CD14-positive monocyte (primary cell): ENCODE measurements at regions not wholly inside any gene's neighbourhood (a gene's known extent, or its start where the extent isn't known, plus 50 kb on each side); places are given as distances from the start of the nearest gene placed in this dataset.

Source experiments
- DNase-seq, 3 donors: peaks; one replicate each; pipeline ENCODE4 v3.0.0-alpha.2; 2011 to 2022
- H2AFZ ChIP-seq: 2 replicates; pipeline ENCODE4 v1.6.0; 2012; ENCODE audit warnings: mild to moderate bottlenecking, low read depth, low read length, inconsistent platforms; ENCODE audit not compliant: insufficient read depth, poor library complexity, severe bottlenecking
- H3K27ac ChIP-seq, 2 donors: 1 replicate in 1 of 2; 2 replicates in 1 of 2; pipeline ENCODE4 v1.5.1; 2012 to 2013; ENCODE audit warnings: low read length in 2 of 2, control low read depth in 1 of 2, inconsistent platforms in 1 of 2, low read depth in 1 of 2, mild to moderate bottlenecking in 1 of 2
- H3K27me3 ChIP-seq, 2 donors: one replicate each; pipeline versions ENCODE4 v1.6.0 to v1.6.1; 2011 to 2013; ENCODE audit warnings: low read length in 2 of 2; ENCODE audit not compliant: control insufficient read depth in 2 of 2, insufficient read depth in 2 of 2
- H3K36me3 ChIP-seq, 2 donors: replicated peaks in 1 of 2; 1 replicate in 1 of 2; 2 replicates in 1 of 2; pipeline versions ENCODE4 v1.5.1 to v1.6.1; 2012 to 2013; ENCODE audit warnings: low read length in 2 of 2, control low read depth in 1 of 2, inconsistent platforms in 1 of 2, mild to moderate bottlenecking in 1 of 2; ENCODE audit not compliant: insufficient read depth in 2 of 2, control insufficient read depth in 1 of 2
- H3K4me1 ChIP-seq, 2 donors: 1 replicate in 1 of 2; 2 replicates in 1 of 2; pipeline versions ENCODE4 v1.5.1 to v1.6.1; 2012 to 2013; ENCODE audit warnings: low read length in 2 of 2, control low read depth in 1 of 2, inconsistent platforms in 1 of 2, mild to moderate bottlenecking in 1 of 2, moderate library complexity in 1 of 2; ENCODE audit not compliant: insufficient read depth in 2 of 2, control insufficient read depth in 1 of 2
- H3K4me2 ChIP-seq: replicated peaks from 2 replicates; pipeline ENCODE3; 2012; ENCODE audit warnings: low read length, moderate library complexity, mild to moderate bottlenecking; ENCODE audit not compliant: poor library complexity, severe bottlenecking; ENCODE audit errors: extremely low read depth
- H3K4me3 ChIP-seq, 3 experiments: fragments of 200-600 bp in 1 of 3; sonication (generic) in 1 of 3; replicated peaks in 1 of 3; 1 replicate in 2 of 3; 2 replicates in 1 of 3; pipeline ENCODE4 v1.5.1; 2011 to 2013; ENCODE audit warnings: low read length in 3 of 3, mild to moderate bottlenecking in 3 of 3, control low read depth in 2 of 3, low read depth in 2 of 3, inconsistent platforms in 1 of 3, moderate library complexity in 1 of 3
- H3K79me2 ChIP-seq: 2 replicates; pipeline ENCODE4 v1.6.0; 2012; ENCODE audit warnings: mild to moderate bottlenecking, control low read depth, inconsistent platforms, low read length, moderate library complexity; ENCODE audit not compliant: insufficient read depth
- H3K9ac ChIP-seq: 2 replicates; pipeline ENCODE4 v1.6.0; 2017; ENCODE audit warnings: low read length, mild to moderate bottlenecking; ENCODE audit not compliant: insufficient read depth, poor library complexity, severe bottlenecking
- H3K9me3 ChIP-seq, 2 donors: replicated peaks in 1 of 2; 1 replicate in 1 of 2; 2 replicates in 1 of 2; pipeline versions ENCODE4 v1.5.1 to v1.6.1; 2012 to 2013; ENCODE audit warnings: low read length in 2 of 2, control low read depth in 1 of 2; ENCODE audit not compliant: control insufficient read depth in 1 of 2, insufficient read depth in 1 of 2
- H4K20me1 ChIP-seq: 2 replicates; pipeline ENCODE4 v1.6.0; 2012; ENCODE audit warnings: mild to moderate bottlenecking, low read length, control low read depth, moderate library complexity; ENCODE audit not compliant: insufficient read depth
- H3K27ac Mint-ChIP-seq, 7 donors: one replicate each; pipeline ENCODE4 v1.8.0; 2020; ENCODE audit warnings: mild to moderate bottlenecking in 7 of 7, mixed read lengths in 7 of 7, moderate library complexity in 6 of 7, inconsistent platforms in 2 of 7
- H3K27me3 Mint-ChIP-seq, 3 donors: one replicate each; pipeline ENCODE4 v1.8.0; 2021 to 2022; ENCODE audit warnings: low read depth in 3 of 3, mild to moderate bottlenecking in 3 of 3, mixed read lengths in 3 of 3, moderate library complexity in 3 of 3, inconsistent platforms in 1 of 3
- H3K36me3 Mint-ChIP-seq, 2 donors: one replicate each; pipeline ENCODE4 v1.8.0; 2020; ENCODE audit warnings: mixed read lengths in 2 of 2, inconsistent platforms in 1 of 2, mild to moderate bottlenecking in 1 of 2
- H3K4me1 Mint-ChIP-seq: one replicate; pipeline ENCODE4 v1.8.0; 2020; ENCODE audit warnings: mild to moderate bottlenecking, mixed read lengths
- H3K4me3 Mint-ChIP-seq, 2 donors: one replicate each; pipeline ENCODE4 v1.8.0; 2020; ENCODE audit warnings: mild to moderate bottlenecking in 2 of 2, mixed read lengths in 2 of 2, moderate library complexity in 1 of 2
- H3K9me3 Mint-ChIP-seq, 7 donors: one replicate each; pipeline ENCODE4 v1.8.0; 2020 to 2022; ENCODE audit warnings: mixed read lengths in 7 of 7, mild to moderate bottlenecking in 6 of 7, moderate library complexity in 6 of 7, inconsistent platforms in 2 of 7
- WGBS: methylation state at CpG from one replicate; pipeline ENCODE4 v1.1.5; 2013; ENCODE audit warnings: missing lambda C conversion rate; ENCODE audit not compliant: insufficient coverage; 5-methylcytosine and 5-hydroxymethylcytosine counted together
- intact Hi-C, 2 donors: fragments of 100-400 bp; cut with micrococcal nuclease; formaldehyde crosslinking; loops; one replicate each; pipeline versions ENCODE4 v1.15.0 to v1.15.1; 2023
- TF ChIP-seq, protein P1 (sequence below): fragments of 200-600 bp; IDR thresholded peaks from one replicate; pipeline ENCODE4 v1.8.0; 2022; ENCODE audit warnings: antibody characterized with exemption, mild to moderate bottlenecking

DNA sequence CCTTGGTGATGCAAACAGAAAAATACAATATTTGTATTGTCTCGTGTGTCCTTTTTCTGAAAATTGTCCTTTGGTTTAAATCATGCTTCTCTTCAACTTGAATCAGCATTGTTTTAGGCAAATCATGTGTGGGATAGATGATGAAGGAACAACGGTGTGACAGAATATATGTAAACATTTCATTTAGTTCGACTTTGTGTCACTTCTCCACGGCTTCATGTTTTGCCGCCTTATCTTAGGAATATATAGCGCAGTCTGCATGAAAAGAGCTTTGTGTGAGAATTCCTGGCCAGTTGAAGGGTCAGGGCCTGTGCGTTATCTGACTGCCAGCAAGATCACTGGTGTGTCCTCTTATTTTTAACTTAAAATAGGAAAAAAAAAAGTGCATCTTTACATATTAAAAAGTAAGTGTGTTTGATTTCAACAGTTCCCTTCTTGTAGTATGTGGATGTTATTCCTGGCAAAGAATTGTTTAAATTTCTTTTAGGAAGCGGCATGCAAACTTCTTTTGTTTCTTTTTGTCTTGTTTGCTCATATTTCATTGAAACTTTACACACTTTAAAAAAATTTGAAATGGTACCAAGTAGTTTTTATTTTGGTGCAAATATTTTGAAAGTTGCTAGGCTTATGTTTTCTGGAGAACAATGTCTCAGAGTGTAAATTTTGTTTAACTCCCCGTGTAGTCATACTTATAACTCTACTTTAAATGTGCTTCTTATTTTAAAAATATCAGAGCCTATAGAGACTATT is 465.2 kb downstream of the USP25 start:
- Mint-ChIP-seq H3K4me1 (peaks cover 41% of the 10 kb centered on the region), H3K4me3 (peak overlapping the region in 1 of 2 donors; percentile 11), H3K36me3 (no peaks in the 10 kb centered on the region), H3K27me3 (peaks cover 0 to 2% (median 0%) of the 10 kb centered on the region in 3 donors), H3K9me3 (peaks cover 0 to 2% (median 0%) of the 10 kb centered on the region in 7 donors), H3K27ac (peak overlapping the region in 5 of 7 donors; percentile 6 to 54 (median 41))
- Histone ChIP-seq H2AFZ (peak overlapping the region; percentile 34), H3K36me3 (no peaks in the 10 kb centered on the region), H3K4me2 (peak overlapping the region; percentile 75), H3K4me3 (peak overlapping the region in 1 of 3 experiments; percentile 43), H3K9ac (peak overlapping the region; percentile 16), H3K9me3 (no peaks in the 10 kb centered on the region), H3K27me3 (no peaks in the 10 kb centered on the region), H3K79me2 (no peaks in the 10 kb centered on the region), H3K27ac (no peak overlapping the region), H3K4me1 (peaks cover 28 to 48% of the 10 kb centered on the region in 2 donors), H4K20me1 (no peaks in the 10 kb centered on the region)
- WGBS: 13% methylated on average over 3 of the region's 9 CpGs
- intact Hi-C loops: no loop called here
- TF ChIP-seq, protein P1, sequence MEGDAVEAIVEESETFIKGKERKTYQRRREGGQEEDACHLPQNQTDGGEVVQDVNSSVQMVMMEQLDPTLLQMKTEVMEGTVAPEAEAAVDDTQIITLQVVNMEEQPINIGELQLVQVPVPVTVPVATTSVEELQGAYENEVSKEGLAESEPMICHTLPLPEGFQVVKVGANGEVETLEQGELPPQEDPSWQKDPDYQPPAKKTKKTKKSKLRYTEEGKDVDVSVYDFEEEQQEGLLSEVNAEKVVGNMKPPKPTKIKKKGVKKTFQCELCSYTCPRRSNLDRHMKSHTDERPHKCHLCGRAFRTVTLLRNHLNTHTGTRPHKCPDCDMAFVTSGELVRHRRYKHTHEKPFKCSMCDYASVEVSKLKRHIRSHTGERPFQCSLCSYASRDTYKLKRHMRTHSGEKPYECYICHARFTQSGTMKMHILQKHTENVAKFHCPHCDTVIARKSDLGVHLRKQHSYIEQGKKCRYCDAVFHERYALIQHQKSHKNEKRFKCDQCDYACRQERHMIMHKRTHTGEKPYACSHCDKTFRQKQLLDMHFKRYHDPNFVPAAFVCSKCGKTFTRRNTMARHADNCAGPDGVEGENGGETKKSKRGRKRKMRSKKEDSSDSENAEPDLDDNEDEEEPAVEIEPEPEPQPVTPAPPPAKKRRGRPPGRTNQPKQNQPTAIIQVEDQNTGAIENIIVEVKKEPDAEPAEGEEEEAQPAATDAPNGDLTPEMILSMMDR: no peak
- no peak for DNase-seq

DNA sequence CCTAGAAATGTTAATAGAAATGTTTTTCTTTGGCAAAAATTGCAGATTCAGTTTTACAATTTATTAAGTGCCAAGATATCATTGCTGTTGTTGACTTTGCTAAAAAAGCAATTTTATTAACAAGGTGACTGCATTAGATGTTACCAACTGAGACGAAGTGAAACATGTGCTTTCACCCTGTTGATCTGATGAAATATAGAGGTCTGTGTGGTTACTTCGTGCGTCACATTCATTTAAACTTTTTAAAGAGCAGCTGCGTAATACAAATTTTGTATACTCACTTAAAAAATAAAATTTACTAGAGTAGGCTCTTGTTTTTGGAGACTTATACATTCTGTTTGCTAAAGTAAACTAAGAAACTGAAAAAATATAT is 465.7 kb downstream of the USP25 start:
- Mint-ChIP-seq H3K4me1 (peaks cover 41% of the 10 kb centered on the region), H3K9me3 (peaks cover 0 to 2% (median 0%) of the 10 kb centered on the region in 7 donors), H3K4me3 (no peak overlapping the region), H3K27ac (peak overlapping the region in 2 of 7 donors; percentile 6 to 36), H3K27me3 (peaks cover 0 to 2% (median 0%) of the 10 kb centered on the region in 3 donors), H3K36me3 (no peaks in the 10 kb centered on the region)
- Histone ChIP-seq H3K27ac (no peak overlapping the region), H3K79me2 (no peaks in the 10 kb centered on the region), H3K4me1 (peaks cover 28 to 48% of the 10 kb centered on the region in 2 donors), H3K4me2 (peak overlapping the region; percentile 75), H3K9me3 (no peaks in the 10 kb centered on the region), H3K27me3 (no peaks in the 10 kb centered on the region), H3K4me3 (peak overlapping the region in 2 of 3 experiments; percentile 2 to 29), H3K36me3 (no peaks in the 10 kb centered on the region), H3K9ac (no peak overlapping the region), H2AFZ (no peak overlapping the region), H4K20me1 (no peaks in the 10 kb centered on the region)
- WGBS: no CpG with 5 or more reads among the region's 4 CpGs
- TF ChIP-seq, protein P1: no peak
- peak; percentile 16 to 26 (median 16) for DNase-seq
- intact Hi-C loops: no loop called here
